GM12874 (cell line): ENCODE measurements at regions not wholly inside any gene's neighbourhood (a gene's known extent, or its start where the extent isn't known, plus 50 kb on each side); places are given as distances from the start of the nearest gene placed in this dataset.

Experiments used
- CTCF ChIP-seq: IDR thresholded peaks from 2 replicates; pipeline ENCODE4 v1.5.1; 2011; ENCODE audit warnings: low read depth, mild to moderate bottlenecking, control low read depth, low read length, moderate library complexity; ENCODE audit not compliant: insufficient read depth

- no peak for TF ChIP-seq CTCF
Measured at GRCh38 chr10:128480601-128481000, 354.4 kb upstream of the MKI67 start.

- TF ChIP-seq CTCF: no peak
Measured at GRCh38 chr10:128481152-128481840, 355.1 kb upstream of the MKI67 start.

GRCh38 chr10:128482052-128482451, 355.8 kb upstream of the MKI67 start:
- TF ChIP-seq CTCF: no peak

GRCh38 chr10:128483216-128483615, 357.0 kb upstream of the MKI67 start:
- no peak for TF ChIP-seq CTCF

GRCh38 chr10:128484041-128484440, 357.8 kb upstream of the MKI67 start:
- TF ChIP-seq CTCF: no peak

- TF ChIP-seq CTCF: no peak
Measured at GRCh38 chr10:128485701-128486235, 359.5 kb upstream of the MKI67 start.

- no peak for TF ChIP-seq CTCF
Measured at GRCh38 chr10:128487517-128487916, 361.3 kb upstream of the MKI67 start.
